ENCODE measurements at regions not wholly inside any gene's neighbourhood (a gene's known extent, or its start where the extent isn't known, plus 50 kb on each side); places are given as distances from the start of the nearest gene placed in this dataset.

DNA sequence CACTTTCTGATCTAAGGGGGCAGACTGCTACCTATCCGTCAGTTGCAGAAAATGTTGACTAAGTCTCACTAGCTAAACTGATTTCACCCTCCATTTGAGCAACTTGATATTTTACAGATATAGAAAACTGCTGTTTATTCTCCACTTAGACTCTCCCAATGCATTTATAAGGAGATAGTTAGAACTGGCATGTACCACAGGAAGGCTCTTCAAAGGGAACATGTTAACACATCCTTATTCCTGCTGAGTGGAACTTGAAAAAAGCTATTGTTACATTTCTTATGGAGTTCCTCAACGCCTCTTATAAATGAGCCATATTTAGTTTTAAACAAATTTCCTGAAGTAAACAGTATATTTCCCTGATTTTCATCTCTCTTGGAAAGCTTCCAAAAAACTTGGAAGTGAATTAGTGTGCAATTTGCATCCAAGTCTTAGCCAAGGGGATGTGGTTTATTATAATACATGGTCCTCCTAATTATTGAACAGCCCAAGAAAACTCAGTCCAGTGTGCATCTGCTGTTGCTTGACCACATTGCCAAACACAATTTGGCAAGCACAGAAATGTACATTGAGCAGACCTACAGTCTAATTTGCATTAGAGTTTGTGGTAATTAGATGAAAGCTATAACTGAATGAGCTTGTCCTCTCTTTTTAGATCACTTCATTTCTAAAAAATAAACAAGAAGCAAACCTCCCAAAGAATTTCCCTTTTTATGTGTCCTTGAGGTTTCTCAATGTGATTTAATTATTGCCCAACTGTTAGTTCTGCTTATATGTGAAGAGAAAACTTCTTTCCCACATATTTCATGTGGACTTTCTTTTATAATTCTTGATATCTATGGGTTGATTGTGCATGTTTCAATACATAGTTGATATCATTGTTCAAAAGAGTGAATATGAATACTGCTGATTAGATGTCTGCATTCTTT lies 72.6 kb upstream of the DPH6 start:
- H3K27ac ChIP-seq, result no peak overlapping the region
- TF ChIP-seq, protein P1, sequence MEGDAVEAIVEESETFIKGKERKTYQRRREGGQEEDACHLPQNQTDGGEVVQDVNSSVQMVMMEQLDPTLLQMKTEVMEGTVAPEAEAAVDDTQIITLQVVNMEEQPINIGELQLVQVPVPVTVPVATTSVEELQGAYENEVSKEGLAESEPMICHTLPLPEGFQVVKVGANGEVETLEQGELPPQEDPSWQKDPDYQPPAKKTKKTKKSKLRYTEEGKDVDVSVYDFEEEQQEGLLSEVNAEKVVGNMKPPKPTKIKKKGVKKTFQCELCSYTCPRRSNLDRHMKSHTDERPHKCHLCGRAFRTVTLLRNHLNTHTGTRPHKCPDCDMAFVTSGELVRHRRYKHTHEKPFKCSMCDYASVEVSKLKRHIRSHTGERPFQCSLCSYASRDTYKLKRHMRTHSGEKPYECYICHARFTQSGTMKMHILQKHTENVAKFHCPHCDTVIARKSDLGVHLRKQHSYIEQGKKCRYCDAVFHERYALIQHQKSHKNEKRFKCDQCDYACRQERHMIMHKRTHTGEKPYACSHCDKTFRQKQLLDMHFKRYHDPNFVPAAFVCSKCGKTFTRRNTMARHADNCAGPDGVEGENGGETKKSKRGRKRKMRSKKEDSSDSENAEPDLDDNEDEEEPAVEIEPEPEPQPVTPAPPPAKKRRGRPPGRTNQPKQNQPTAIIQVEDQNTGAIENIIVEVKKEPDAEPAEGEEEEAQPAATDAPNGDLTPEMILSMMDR (conservative IDR thresholded peaks at IDR 0.05), result no peak
- TF ChIP-seq ZFX (IDR thresholded peaks at IDR 0.05), result no peak

- H3K27ac ChIP-seq, result no peak overlapping the region
- TF ChIP-seq, protein P1 (conservative IDR thresholded peaks at IDR 0.05), result no peak
- no peak for TF ChIP-seq ZFX (IDR thresholded peaks at IDR 0.05)
Observed at GRCh38 chr15:35622641-35623340, 76.8 kb upstream of the DPH6 start.

GRCh38 chr15:35624881-35625280 lies 78.9 kb upstream of the DPH6 start:
- TF ChIP-seq, protein P1 (conservative IDR thresholded peaks at IDR 0.05), result no peak
- TF ChIP-seq ZFX (IDR thresholded peaks at IDR 0.05), result no peak
- no peak overlapping the region for H3K27ac ChIP-seq

GRCh38 chr15:35626571-35627318 lies 80.8 kb upstream of the DPH6 start:
- no peak overlapping the region for H3K27ac ChIP-seq
- TF ChIP-seq ZFX (IDR thresholded peaks at IDR 0.05), result no peak

DNA sequence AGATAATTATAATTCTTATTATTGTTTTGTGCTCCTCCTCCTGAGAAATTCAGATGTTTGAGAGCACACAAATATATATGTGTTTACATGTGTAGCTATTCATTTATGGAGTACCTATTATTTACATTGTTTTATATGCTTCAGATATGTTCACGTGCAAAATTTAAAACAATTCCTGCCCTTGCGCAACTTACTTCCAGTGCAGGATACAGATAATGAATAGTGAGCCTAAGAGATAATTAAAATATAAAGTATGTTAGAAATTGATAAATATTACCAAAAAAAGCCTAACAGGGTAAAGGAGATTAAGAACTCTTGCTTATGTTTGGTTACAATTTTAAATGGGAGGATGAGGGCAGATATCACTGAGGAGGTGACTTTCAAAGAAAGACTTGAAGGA lies 81.7 kb upstream of the DPH6 start:
- no peak overlapping the region for H3K27ac ChIP-seq
- TF ChIP-seq ZFX (IDR thresholded peaks at IDR 0.05), result no peak
- TF ChIP-seq, protein P1 (conservative IDR thresholded peaks at IDR 0.05), result no peak

GRCh38 chr15:35629766-35630165 lies 83.8 kb upstream of the DPH6 start:
- TF ChIP-seq, protein P1 (conservative IDR thresholded peaks at IDR 0.05), result no peak
- TF ChIP-seq ZFX (IDR thresholded peaks at IDR 0.05), result no peak

GRCh38 chr15:35630532-35630931 lies 84.6 kb upstream of the DPH6 start:
- TF ChIP-seq ZFX (IDR thresholded peaks at IDR 0.05), result no peak
- TF ChIP-seq, protein P1 (conservative IDR thresholded peaks at IDR 0.05), result no peak
- no peak overlapping the region for H3K27ac ChIP-seq

More at GRCh38 chr15:35629766-35630165, 83.8 kb upstream of the DPH6 start:
- H3K27ac ChIP-seq, result no peak overlapping the region

All from C4-2B (cell line).